GM12891 (cell line): ENCODE measurements at regions not wholly inside any gene's neighbourhood (a gene's known extent, or its start where the extent isn't known, plus 50 kb on each side); places are given as distances from the start of the nearest gene placed in this dataset.

ENCODE experiments used
- PAX5 ChIP-seq: IDR thresholded peaks from 2 replicates; pipeline ENCODE4 v1.6.1; 2011; ENCODE audit warnings: low read length, moderate library complexity, mild to moderate bottlenecking; ENCODE audit not compliant: insufficient read depth, severe bottlenecking
- POLR2A ChIP-seq: IDR thresholded peaks from 2 replicates; pipeline ENCODE4 v1.6.1; 2011; ENCODE audit warnings: low read depth, low read length, control low read depth
- POLR2AphosphoS5 ChIP-seq: IDR thresholded peaks from 2 replicates; pipeline ENCODE4 v1.6.1; 2011; ENCODE audit warnings: low read depth, low read length, control low read depth
- POU2F2 ChIP-seq: IDR thresholded peaks from 2 replicates; pipeline ENCODE4 v1.6.1; 2011; ENCODE audit warnings: low read depth, mild to moderate bottlenecking, control low read depth, low read length, moderate library complexity
- TAF1 ChIP-seq: IDR thresholded peaks from 2 replicates; pipeline ENCODE4 v1.6.1; 2011; ENCODE audit warnings: low read depth, low read length, control low read depth

DNA sequence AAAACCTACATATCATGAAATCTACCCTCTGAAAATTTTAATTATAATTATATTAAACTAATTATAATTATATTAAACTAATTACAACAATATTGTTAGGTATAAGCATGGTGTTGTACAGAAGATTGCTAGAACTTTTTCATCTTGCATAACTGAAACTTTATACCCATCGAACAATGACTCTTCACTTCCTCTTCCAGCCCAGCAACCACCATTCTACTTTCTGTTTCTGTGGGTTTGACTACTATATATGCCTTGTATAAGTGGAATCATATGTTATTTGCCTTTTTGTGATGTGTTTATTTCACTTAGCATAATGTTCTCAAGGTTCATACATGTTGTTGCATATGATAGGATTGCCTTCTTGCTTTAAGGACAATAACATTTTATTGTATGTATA lies 274.2 kb upstream of the CCNH start:
- TF ChIP-seq POLR2AphosphoS5 (no peak), POLR2A (no peak), POU2F2 (no peak), TAF1 (no peak), PAX5 (no peak)
